T-helper 2 cell (primary cell): ENCODE measurements at regions not wholly inside any gene's neighbourhood (a gene's known extent, or its start where the extent isn't known, plus 50 kb on each side); places are given as distances from the start of the nearest gene placed in this dataset.
"Not testable (repeated sequence)": the region's sequence is repeated elsewhere in the genome, so short reads cannot be mapped to it uniquely, and the experiment has no call there.

Experiments used
- DNase-seq, 5 experiments: peaks; one replicate each; pipeline versions ENCODE4 v3.0.0 to v3.0.0-alpha.2; 2012 to 2022

DNA sequence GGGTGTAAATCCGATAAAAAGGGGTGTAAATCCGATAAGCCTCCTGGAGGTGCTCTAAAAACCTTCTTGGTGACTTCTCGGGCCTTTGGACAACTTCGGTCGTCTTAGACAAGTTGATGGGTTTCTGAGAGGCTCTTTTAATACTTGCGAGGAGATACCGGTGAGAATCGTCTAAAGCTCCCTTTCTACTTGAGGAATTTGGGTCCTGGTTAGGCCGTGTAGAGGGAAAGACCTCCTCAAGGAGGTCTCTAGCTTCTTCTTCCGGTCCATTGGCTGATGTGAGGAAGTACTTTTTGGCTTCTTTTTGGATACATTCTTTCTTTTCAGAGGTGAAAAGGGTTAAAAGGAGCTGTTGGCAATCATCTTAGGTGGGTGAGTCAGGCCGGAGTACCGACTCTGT, 128.5 kb downstream of the ART5 start:
- not testable (repeated sequence) for DNase-seq

DNA sequence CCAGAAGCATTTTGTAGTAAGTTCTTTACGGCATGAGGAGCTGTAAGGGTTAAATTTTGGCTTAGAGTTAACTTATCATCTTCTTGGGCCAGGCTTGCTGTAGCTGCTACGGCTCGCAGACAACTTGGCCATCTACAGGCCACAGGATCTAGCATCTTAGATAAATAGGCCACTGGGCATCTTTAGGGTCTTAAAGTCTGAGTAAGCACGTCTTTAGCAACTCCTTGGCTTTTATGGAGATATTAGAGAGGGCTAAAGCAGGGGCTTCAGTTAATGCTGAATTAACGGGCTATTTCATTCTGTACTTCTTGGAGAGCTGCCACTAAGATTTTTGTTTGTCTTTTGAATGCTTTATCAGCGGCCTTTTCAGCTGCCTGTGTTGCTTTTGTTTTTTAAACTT, 129.0 kb downstream of the ART5 start:
- not testable (repeated sequence) for DNase-seq

DNA sequence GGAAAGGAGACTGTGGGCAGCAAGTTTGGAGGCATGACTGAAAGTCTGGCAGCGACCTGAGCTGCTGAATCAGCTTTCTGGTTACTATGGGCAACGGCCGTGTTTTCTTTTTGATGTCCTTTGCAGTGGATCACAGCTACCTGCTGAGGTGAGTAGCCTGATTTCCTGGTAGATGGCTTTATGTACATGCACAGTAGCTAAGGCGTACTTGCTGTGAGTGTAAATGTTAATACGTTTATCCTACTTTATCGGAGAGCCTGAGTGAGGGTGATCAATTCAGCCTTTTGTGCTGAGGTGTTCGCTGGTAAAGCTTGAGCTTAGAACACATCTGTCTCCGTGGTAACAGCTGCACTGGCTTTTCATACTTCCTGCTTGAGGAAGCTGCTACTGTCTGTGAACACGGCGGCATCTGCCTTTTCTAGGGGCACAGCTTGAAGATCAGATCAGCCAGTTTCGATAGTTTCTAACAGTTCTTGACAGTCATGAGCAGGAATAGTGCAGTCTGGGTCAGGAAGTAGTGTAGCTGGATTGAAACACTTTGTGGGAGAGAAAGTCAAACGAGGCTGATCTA, 129.6 kb downstream of the ART5 start:
- peak; percentile 12 to 67 (median 44) for DNase-seq

DNA sequence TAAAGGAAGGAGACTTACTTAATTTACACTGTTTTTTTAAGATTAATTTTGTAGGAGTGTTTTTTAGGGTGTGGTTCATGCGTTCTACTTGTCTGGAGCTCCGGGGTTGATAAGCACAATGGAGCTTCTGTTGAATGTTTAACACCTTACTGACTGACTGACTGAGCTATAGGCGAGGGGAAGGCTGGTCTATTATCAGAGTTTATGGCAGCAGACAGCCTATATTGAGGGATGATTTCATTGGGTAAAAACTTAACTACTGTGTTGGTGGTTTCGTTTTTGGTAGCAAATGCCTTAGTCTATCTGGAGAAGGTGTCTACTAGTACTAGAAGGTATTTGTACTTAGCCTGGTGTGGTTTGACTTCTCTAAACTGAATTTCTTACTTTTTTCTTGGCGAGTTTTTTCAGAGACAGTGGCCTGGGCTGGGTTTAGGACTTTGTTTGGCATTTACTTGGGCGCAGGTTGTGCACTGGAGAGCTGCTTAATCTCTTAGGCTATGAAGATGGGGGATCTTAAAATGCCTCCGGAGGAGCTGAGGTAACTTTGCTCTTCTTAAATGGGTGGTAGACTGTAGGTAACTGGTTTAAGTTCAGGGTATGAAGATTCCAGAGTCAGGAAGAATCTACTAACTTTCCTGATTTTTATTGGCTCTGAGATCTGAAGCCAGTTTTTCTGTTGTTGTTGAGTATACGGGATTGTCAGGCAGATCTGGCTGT, 130.2 kb downstream of the ART5 start:
- peak in 1 of 5 experiments; percentile 57 for DNase-seq

DNA sequence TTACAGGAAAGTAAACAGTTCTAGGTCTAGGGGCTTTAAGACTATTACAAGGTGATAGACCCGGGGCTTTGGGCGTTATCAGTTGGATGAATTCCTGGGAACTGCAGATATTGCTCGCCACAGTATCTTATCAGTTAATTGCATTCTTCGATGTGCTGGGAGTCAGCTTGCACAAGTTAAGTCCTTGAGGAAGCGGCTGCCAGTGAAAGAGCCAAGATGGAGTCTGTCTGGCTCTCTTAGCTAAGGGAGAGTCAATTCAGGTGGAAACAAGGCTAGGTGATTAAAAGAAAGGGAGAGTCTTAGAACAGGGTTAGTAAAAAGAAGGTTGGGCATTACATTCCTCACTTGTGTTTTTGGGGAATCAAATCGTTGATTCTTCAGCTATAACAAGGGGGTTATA, 130.6 kb upstream of the ZNF195 start:
- not testable (repeated sequence) for DNase-seq

DNA sequence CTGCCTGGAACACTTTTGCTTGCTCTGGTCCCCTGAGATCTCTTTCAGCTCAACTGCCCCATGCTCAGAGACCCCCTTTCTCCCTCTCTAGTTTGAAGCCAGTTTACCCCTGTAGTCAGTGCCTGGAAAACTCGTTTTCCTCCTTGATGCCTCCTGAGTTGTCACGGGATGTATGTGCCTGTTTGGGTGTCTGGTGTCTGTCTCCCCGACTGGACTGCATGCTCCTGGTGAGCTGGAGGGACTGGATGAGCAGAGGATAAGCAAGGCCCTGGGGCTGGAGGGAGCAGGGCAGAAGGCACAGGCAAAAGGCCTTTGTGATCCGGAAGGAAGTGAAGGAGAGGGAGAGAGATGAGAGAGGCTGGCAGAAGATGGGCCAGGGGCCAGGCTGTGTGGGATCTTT, 120.3 kb upstream of the ZNF195 start:
- not testable (repeated sequence) for DNase-seq

DNA sequence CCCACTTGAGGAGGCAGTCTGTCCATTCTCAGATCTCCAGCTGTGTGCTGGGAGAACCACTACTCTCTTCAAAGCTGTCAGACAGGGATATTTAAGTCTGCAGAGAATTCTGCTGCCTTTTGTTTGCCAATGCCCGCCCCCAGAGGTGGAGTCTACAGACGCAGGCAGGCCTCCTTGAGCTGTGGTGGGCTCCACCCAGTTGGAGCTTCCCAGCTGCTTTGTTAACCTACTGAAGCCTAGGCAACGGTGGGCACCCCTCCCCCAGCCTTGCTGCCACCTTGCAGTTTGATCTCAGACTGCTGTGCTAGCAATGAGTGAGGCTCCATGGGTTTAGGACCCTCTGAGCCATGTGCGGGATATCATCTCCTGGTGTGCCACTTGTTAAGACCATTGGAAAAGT, 119.4 kb upstream of the ZNF195 start:
- peak in 1 of 5 experiments; percentile 11 for DNase-seq

DNA sequence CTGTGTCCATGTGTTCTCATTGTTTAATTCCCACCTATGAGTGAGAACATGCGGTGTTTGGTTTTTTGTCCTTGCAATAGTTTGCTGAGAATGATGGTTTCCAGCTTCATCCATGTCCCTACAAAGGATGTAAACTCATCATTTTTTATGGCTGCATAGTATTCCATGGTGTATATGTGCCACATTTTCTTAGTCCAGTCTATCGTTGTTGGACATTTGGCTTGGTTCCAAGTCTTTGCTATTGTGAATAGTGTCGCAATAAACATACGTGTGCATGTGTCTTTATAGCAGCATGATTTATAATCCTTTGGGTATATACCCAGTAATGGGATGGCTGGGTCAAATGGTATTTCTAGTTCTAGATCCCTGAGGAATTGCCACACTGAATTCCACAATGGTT, 114.2 kb upstream of the ZNF195 start:
- DNase-seq, result not testable (repeated sequence)

DNA sequence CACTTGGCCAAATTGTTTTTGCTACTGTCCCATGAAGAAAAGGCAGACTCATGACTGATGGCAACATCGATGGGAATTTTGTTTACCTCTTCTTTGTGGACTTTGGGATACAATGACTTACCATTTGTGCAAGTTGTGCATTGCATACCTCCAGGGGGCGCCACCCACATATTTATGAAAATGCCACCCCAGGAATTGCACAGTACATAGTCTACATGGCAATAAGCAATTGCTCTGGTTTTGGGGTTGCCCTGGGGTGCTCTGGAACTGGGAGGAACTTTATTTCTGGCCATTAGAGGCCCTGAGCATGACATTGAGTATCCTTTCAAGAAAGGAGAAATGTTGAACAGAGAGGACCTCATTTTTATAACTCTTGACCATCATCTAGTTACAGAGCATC, 109.1 kb upstream of the ZNF195 start:
- not testable (repeated sequence) for DNase-seq

DNA sequence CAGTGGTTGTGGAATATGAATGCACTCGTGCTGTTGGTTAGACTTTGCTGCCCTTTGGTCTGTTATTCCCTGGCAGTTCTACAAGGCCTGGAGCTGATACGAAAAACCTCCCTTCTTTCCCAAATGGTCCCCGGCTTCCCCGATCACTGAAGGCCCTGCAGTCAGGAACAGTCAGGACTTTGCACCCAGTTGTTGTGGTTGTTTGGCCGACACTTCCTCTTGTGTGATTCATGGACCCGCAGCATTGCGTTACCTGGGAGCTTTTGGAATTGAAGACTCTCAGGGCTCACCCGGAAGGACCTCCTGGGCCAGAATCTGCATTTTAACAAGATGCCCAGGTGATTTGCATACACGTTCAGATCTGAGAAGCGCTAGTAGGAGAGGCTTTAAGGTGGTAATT, 106.8 kb upstream of the ZNF195 start:
- not testable (repeated sequence) for DNase-seq

DNA sequence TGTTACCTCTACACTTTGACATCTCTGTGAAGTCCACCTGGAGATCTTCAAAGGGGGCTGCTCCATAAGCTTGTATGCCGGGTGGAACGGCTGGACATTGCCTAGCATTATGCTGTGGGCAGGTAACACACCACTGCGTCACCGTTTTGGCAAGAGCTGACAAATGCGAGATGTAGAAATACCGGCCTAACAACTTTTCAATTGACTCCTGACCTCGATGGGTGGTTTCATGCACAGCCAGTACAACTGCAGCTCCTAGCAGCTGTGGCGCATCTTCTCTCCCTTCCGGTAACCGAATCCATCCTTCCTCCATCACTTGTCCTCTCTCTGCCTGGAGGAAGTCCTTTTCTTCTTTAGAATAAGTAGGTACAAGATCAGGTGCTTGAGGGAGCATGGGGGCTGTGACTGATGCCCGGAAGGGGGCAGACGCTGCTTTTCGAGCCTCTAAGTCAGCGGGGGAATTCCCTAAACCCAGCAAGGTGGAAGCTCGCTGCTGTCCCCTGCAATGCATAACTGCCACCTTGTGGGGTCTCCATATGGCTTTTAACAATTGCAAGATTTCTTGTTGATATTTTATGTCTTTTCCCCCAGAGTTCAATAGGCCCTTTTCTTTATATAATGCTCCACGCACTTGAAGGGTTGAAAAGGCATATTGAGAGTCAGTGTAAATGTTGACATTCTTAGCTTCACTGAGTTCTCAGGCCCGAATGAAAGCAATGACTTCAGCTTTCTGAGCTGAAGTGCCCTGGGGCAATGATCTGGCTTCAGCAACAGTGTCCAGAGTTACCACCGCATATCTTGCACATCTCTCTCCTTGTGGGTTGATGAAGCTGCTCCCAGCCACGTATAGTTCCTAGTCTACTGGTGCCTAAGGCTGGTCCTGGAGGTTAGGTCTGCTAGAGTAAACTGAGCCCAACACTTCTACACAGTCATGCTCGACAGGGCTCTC, 98.3 kb upstream of the ZNF195 start:
- DNase-seq, result not testable (repeated sequence)

DNA sequence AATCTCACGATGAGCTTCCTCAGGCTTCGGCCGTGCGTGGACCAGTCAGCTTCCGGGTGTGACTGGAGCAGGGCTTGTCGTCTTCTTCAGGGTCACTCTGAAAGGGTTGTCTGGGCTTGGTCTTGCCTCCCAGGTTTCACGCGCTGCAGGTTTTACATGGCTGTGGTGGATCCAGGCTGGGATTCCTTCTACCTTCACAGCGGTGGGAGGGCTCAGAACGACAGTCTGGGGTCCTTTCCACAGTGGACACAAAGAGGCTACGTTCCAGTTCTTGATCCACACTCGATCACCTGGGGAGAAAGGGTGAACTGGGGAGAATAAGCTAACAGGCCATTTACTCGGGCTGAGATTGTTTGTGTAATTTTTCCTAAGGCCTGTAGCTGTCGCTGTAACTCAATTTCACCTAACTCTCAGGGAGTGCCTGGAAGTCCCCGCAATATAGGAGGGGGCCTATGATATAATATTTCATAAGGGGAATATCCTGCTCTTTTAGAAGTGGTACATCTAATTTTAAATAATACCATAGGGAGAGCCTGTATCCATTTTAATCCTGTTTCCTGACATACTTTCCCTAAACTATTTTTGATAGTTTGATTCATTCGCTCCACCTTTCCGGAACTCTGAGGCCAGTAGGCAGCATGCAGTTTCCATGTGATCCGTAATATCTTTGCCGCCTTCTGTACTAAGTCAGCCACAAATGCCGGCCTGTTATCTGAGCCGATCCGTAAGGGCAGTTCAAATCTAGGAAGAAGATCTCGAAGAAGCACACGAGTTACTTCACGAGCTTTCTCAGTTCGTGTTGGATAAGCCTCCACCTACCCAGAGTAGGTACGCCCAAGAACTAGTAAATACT, 97.4 kb upstream of the ZNF195 start:
- not testable (repeated sequence) for DNase-seq

DNA sequence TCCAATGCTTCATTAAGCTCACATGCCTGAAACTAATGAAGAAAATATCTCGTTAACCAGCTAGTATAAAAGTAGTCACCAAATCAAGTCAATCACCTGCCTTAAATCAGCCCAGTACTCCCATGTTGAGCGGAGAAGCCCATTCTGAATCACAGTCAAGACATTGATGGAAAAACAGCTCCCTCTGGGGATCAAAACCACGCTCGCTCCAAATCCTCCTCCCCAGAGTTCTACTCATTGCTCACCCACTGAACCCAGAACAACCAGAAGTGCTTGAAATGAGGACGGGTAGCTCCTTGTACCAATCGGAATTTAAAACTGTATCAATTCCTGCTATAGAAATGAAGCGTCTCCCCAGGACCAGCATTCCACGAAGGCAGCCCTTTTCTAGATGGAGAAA, 90.0 kb upstream of the ZNF195 start:
- not testable (repeated sequence) for DNase-seq

DNA sequence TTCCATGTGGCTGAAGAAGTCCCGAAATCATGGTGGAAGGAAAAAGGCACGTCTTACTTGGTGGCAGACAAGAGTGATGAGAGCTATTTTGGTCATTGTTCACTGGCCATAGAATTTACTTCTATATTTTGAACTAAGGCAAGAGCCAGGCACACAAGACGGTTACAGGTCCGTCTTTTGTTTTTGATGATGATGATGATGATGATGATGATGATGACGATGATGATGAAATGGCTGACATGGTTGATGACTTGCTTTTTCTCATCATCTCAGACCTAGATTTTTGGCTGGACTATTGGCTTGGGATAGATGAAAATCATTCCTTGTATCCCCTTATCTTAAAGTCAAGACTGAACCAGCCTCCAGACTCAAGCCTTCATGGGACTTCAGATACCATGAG, 88.7 kb upstream of the ZNF195 start:
- not testable (repeated sequence) for DNase-seq

DNA sequence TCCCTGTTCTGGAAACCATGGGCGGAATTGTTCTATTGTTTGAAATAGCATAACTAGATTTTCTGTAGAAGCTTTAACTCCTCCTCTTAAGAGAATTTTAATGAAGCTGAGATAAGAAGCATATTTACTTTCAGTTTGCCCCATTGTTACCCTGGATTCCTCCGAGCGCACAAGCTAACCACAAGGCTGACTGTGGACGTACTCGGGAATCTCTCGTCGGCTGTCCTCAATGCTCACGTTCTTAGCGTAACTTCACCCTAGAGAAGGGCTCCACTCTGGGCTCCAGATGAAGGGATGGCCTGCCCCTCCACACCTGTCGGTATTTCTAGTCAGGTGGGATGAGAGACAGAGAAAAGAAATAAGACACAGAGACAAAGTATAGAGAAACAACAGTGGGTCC, 76.7 kb upstream of the ZNF195 start:
- DNase-seq, result not testable (repeated sequence)

DNA sequence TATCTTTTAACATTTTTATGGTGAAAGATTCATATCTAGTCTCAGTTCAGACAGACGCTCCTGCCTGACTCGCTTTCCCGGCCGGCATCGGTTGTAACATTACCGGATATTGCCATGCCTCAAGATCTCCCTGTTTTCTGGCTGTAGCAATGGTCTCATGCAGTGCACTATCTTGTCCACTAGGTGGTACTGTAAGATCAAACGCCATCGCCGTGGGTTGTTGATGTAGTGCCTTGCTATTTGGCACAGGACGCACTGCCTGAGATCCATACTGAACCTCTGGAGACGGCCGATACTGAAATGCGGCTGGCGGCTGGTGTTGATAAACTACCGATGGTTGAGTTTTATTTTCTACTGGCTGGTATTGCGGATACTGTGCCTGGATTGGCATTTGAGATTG, 75.9 kb upstream of the ZNF195 start:
- peak; percentile 11 to 55 (median 21) for DNase-seq

DNA sequence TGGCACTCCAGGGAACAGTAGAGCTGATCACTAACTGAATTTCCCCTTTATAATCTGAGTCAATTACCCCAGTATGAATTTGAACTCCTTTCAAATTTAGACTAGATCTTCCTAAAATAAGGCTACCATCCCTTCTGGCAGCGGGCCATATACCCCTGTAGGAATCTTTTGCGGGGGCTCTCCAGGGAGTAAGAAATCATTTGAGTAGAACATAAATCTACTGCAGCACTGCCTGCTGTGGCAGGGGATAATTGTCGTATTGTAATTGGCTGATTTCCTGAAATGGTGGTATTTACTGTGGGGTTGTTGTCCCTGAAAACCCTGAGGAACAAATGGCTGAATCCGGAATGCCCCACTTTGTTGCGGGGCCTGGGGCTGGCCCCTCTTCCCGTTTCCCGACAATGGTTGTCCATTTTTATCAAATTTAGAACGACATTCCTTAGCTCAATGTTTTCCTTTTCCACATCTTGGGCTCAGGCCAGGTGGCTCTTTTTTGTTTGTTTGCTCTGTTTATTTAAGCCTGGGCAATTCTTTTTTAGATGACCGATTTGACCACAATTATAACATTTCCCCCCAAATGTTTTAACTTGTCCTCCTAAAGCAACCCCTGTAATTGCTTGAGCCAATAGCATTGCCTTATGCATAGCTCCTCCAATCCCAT, 74.8 kb upstream of the ZNF195 start:
- not testable (repeated sequence) for DNase-seq

DNA sequence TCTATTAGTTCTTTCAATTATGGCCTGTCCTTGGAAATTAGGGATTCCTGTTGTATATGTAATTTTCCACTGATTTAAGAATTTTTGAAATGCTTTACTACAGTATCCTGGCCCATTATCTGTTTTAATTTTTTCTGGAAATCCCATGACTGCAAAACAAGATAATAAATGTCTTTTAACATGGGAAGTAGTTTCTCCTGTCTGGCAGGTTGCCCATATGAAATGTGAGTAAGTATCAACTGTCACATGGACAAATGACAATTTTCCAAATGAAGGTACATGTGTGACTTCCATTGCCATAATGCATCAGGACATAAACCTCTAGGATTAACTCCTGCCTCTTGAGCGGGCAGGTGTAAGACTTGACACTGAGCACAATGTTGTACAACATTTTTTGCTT, 71.9 kb upstream of the ZNF195 start:
- DNase-seq, result not testable (repeated sequence)

DNA sequence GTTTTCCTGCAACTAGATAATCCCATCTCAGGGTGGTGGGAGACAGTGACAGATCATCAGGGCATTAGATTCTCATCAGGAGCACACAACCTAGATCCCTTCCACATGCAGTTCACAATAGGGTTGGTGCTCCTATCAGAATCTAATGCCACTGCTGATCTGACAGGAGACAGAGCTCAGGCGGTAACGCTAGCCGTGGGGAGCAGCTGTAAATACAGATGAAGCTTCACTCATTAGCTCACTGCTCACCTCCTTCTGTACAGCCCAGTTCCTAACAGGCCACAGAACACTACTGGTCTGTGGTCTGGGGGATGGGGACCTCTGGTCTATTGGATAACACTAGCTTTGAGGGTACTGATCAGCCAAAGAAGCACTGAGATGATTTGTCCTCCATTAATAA, 66.6 kb upstream of the ZNF195 start:
- not testable (repeated sequence) for DNase-seq

DNA sequence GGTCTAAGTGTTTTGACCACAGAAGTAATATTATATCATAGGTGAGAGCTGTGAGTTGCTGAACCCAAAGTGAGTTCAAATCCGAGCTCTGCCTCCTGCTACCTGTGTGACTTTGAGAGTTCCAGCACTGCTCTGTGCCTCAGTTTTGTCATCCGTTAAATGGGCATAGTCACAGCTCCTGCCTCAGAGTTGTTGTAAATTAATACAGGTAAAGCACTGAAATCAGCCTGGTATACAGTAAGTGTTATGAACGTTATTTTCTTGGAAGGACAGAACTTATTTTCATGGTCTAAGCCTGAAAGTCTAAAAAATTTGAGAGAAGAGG, 65.4 kb upstream of the ZNF195 start:
- DNase-seq, result not testable (repeated sequence)

DNA sequence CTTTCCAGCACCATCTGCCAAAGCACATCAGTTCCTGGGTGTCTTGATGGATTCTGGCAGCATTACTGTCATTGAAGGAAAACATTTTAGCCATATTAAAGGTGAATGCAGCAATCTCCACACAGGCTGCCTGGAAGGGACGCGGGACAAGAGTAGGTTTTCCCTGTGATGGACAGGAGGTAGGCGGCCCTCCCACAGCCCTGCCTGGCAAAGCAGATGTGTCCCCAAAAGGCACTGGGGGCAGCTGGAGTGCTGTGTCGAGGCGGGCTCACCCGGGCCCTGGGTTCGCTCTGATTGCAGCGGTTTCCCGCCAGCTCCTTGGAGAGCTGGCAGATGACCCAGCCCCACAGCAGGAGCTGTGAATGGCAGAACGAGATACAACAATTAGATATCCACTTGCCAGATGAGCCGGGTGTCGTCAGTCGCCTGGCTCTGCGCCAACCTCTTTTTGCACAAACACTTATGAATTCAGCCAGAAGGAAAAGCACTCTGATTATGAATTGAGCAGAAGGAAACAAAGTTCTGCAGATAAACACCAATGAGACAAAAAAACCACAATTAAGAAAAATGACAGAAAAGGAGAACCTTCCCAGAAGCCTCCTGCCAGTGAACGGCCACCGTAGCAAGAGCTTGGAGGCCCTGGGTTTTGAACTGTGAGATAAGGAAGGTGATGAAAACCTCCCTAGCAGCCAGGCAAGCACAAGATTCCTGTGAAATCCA, 64.9 kb upstream of the ZNF195 start:
- not testable (repeated sequence) for DNase-seq
